Spleen (tissue), 11 donors: ENCODE measurements at regions not wholly inside any gene's neighbourhood (a gene's known extent, or its start where the extent isn't known, plus 50 kb on each side); places are given as distances from the start of the nearest gene placed in this dataset.

Experiments used
- DNase-seq: peaks from one replicate; pipeline ENCODE4 v3.0.0-alpha.2; 2020
- H3K27ac ChIP-seq, 8 donors: fragments of 200-600 bp; sonication (generic) in 7 of 8; 1 replicate in 4 of 8; 2 replicates in 4 of 8; pipeline versions ENCODE4 v1.5.0 to v1.8.0; 2016 to 2021; ENCODE audit warnings: inconsistent platforms in 4 of 8, mild to moderate bottlenecking in 4 of 8, moderate library complexity in 1 of 8
- H3K27me3 ChIP-seq, 7 donors: fragments of 200-600 bp; sonication (generic) in 6 of 7; replicated peaks in 1 of 7; 1 replicate in 4 of 7; 2 replicates in 3 of 7; pipeline versions ENCODE4 v1.5.0 to v1.8.0; 2016 to 2021; ENCODE audit warnings: inconsistent platforms in 3 of 7, mild to moderate bottlenecking in 1 of 7
- H3K36me3 ChIP-seq, 6 donors: fragments of 200-600 bp; sonication (generic) in 5 of 6; 1 replicate in 4 of 6; 2 replicates in 2 of 6; pipeline versions ENCODE4 v1.5.0 to v1.8.0; 2016 to 2021; ENCODE audit warnings: inconsistent platforms in 2 of 6
- H3K4me1 ChIP-seq, 6 donors: fragments of 200-600 bp; sonication (generic) in 5 of 6; 1 replicate in 3 of 6; 2 replicates in 3 of 6; pipeline versions ENCODE4 v1.5.0 to v1.8.0; 2016 to 2021; ENCODE audit warnings: inconsistent platforms in 3 of 6
- H3K4me3 ChIP-seq, 8 donors: fragments of 200-600 bp; sonication (generic) in 7 of 8; 1 replicate in 4 of 8; 2 replicates in 4 of 8; pipeline versions ENCODE4 v1.5.0 to v1.8.0; 2016 to 2021; ENCODE audit warnings: inconsistent platforms in 4 of 8, mild to moderate bottlenecking in 4 of 8, moderate library complexity in 2 of 8
- H3K9me3 ChIP-seq, 8 donors: fragments of 200-600 bp; sonication (generic) in 7 of 8; 1 replicate in 4 of 8; 2 replicates in 4 of 8; pipeline versions ENCODE4 v1.5.0 to v1.8.0; 2016 to 2021; ENCODE audit warnings: inconsistent platforms in 4 of 8
- CTCF ChIP-seq, 11 experiments: fragments of 200-600 bp in 7 of 11; fragments of 450-650 bp in 4 of 11; sonication (generic) in 4 of 11; IDR thresholded peaks in 8 of 11; conservative IDR thresholded peaks in 3 of 11; 1 replicate in 7 of 11; 2 replicates in 4 of 11; pipeline versions ENCODE4 v1.4.0 to v1.8.0; 2016 to 2021; ENCODE audit warnings: antibody characterized with exemption in 11 of 11, inconsistent platforms in 4 of 11, mild to moderate bottlenecking in 1 of 11
- POLR2A ChIP-seq, 3 donors: fragments of 450-650 bp; IDR thresholded peaks; one replicate each; pipeline ENCODE4 v1.5.1; 2017; ENCODE audit warnings: antibody characterized with exemption in 3 of 3, mild to moderate bottlenecking in 1 of 3
- POLR2AphosphoS5 ChIP-seq, 3 donors: sonication (generic); formaldehyde crosslinking; IDR thresholded peaks; one replicate each; pipeline ENCODE4 v1.5.1; 2017; ENCODE audit warnings: antibody characterized with exemption in 3 of 3
- WGBS, 5 donors: extraction: QIAGEN DNeasy Blood & Tissue Kit in 3 of 5; methylation state at CpG; one replicate each; pipeline versions ENCODE4 v1.1.5 to v1.1.7; 2013 to 2018; 5-methylcytosine and 5-hydroxymethylcytosine counted together
- intact Hi-C: fragments of 100-400 bp; cut with DNase I; formaldehyde crosslinking; loops from one replicate; pipeline ENCODE4 v1.15.0; 2023; ENCODE audit warnings: low total_unique reads
- donor health status: healthy with polysubstance abuse.
- donor health status: DM: no; HTN: no; CAD: no; lungs with moderate emphysema.
- donor health status: DM: no; HTN: no; CAD: no.
- donor health status: Bipolar disorder and iron deficiency.
- donor health status: healthy.
- donor health status: DM: no; HTN: no; CAD: no.
- donor health status: DM: yes; HTN: yes; CAD: no.

GRCh38 chr12:107976331-107976730 lies 152.8 kb upstream of the WSCD2 start:
- Histone ChIP-seq H3K9me3 (peaks cover 0 to 18% (median 11%) of the 10 kb centered on the region in 8 donors), H3K36me3 (no peaks in the 10 kb centered on the region), H3K4me3 (no peak overlapping the region), H3K27me3 (peaks cover 0 to 56% (median 3%) of the 10 kb centered on the region in 7 donors), H3K27ac (no peak overlapping the region), H3K4me1 (no peaks in the 10 kb centered on the region)
- intact Hi-C loops = no loop called here
- TF ChIP-seq POLR2A (IDR thresholded peaks at IDR 0.05) (no peak), CTCF (IDR thresholded peaks at IDR 0.05 in 8 of 11, conservative IDR thresholded peaks at IDR 0.05 in 3 of 11) (no peak), POLR2AphosphoS5 (IDR thresholded peaks at IDR 0.05) (no peak)
- no peak for DNase-seq

GRCh38 chr12:107978201-107978600 lies 150.9 kb upstream of the WSCD2 start:
- 63 to 71% (median 69%) methylated on average over 5 of the region's 5 CpGs for WGBS, 5 donors
- H3K9me3 ChIP-seq = peaks cover 0 to 18% (median 11%) of the 10 kb centered on the region in 8 donors
- intact Hi-C loops = no loop called here

GRCh38 chr12:107978641-107979040 lies 150.4 kb upstream of the WSCD2 start:
- Histone ChIP-seq H3K36me3 (no peaks in the 10 kb centered on the region), H3K4me1 (no peaks in the 10 kb centered on the region), H3K27me3 (peaks cover 0 to 60% (median 0%) of the 10 kb centered on the region in 7 donors), H3K9me3 (peaks cover 0 to 17% (median 10%) of the 10 kb centered on the region in 8 donors), H3K27ac (no peak overlapping the region), H3K4me3 (no peak overlapping the region)
- WGBS, 5 donors = 72 to 83% (median 82%) methylated on average over 4 of the region's 4 CpGs
- no peak for DNase-seq
- intact Hi-C loops = no loop called here
- TF ChIP-seq POLR2A (IDR thresholded peaks at IDR 0.05) (no peak), CTCF (IDR thresholded peaks at IDR 0.05 in 8 of 11, conservative IDR thresholded peaks at IDR 0.05 in 3 of 11) (no peak), POLR2AphosphoS5 (IDR thresholded peaks at IDR 0.05) (no peak)

More at GRCh38 chr12:107978201-107978600, 150.9 kb upstream of the WSCD2 start:
- Histone ChIP-seq H3K27ac (no peak overlapping the region), H3K27me3 (peaks cover 0 to 59% (median 0%) of the 10 kb centered on the region in 7 donors), H3K4me3 (no peak overlapping the region), H3K4me1 (no peaks in the 10 kb centered on the region), H3K36me3 (no peaks in the 10 kb centered on the region)
- DNase-seq = no peak
- TF ChIP-seq POLR2AphosphoS5 (IDR thresholded peaks at IDR 0.05) (no peak), CTCF (IDR thresholded peaks at IDR 0.05 in 8 of 11, conservative IDR thresholded peaks at IDR 0.05 in 3 of 11) (no peak), POLR2A (IDR thresholded peaks at IDR 0.05) (no peak)

- intact Hi-C loops = no loop called here
- H3K27me3 ChIP-seq = peaks cover 0 to 67% (median 0%) of the 10 kb centered on the region in 7 donors
- H3K27ac ChIP-seq = no peak overlapping the region
- no peaks in the 10 kb centered on the region for H3K36me3 ChIP-seq
- no peak for TF ChIP-seq CTCF (IDR thresholded peaks at IDR 0.05 in 8 of 11, conservative IDR thresholded peaks at IDR 0.05 in 3 of 11)
- TF ChIP-seq POLR2AphosphoS5 (IDR thresholded peaks at IDR 0.05) = no peak
- no peak for TF ChIP-seq POLR2A (IDR thresholded peaks at IDR 0.05)
- H3K4me1 ChIP-seq = no peaks in the 10 kb centered on the region
- WGBS, 5 donors = 57 to 78% (median 64%) methylated on average over 4 of the region's 4 CpGs
- H3K4me3 ChIP-seq = no peak overlapping the region
- no peak for DNase-seq
- no peaks in the 10 kb centered on the region for H3K9me3 ChIP-seq
Measured at GRCh38 chr12:107983756-107984472, 145.2 kb upstream of the WSCD2 start.
